ENCODE measurements at regions not wholly inside any gene's neighbourhood (a gene's known extent, or its start where the extent isn't known, plus 50 kb on each side); places are given as distances from the start of the nearest gene placed in this dataset.

GRCh38 chr6:134719911-134720310, 230.0 kb downstream of the ALDH8A1 start:
- intact Hi-C loops (cut with micrococcal nuclease), result no loop called here

GRCh38 chr6:134719286-134719685, 230.6 kb downstream of the ALDH8A1 start:
- intact Hi-C loops (cut with micrococcal nuclease), result no loop called here

GRCh38 chr6:134714679-134715078, 235.2 kb downstream of the ALDH8A1 start:
- intact Hi-C loops (cut with micrococcal nuclease), result no loop called here

GRCh38 chr6:134714113-134714512, 235.8 kb downstream of the ALDH8A1 start:
- intact Hi-C loops (cut with micrococcal nuclease), result no loop called here

GRCh38 chr6:134712311-134712710, 237.6 kb downstream of the ALDH8A1 start:
- intact Hi-C loops (cut with micrococcal nuclease), result no loop called here

GRCh38 chr6:134708079-134708478, 241.8 kb downstream of the ALDH8A1 start:
- intact Hi-C loops (cut with micrococcal nuclease), result no loop called here

- intact Hi-C loops (cut with micrococcal nuclease), result no loop called here
Observed at GRCh38 chr6:134707342-134708031, 242.4 kb downstream of the ALDH8A1 start.

GRCh38 chr6:134706806-134707205, 243.1 kb downstream of the ALDH8A1 start:
- intact Hi-C loops (cut with micrococcal nuclease), result no loop called here

GRCh38 chr6:134706153-134706552, 243.7 kb downstream of the ALDH8A1 start:
- intact Hi-C loops (cut with micrococcal nuclease), result no loop called here

GRCh38 chr6:134703206-134703605, 246.7 kb downstream of the ALDH8A1 start:
- intact Hi-C loops (cut with micrococcal nuclease), result no loop called here

- intact Hi-C loops (cut with micrococcal nuclease), result no loop called here
Observed at GRCh38 chr6:134702279-134702678, 247.6 kb downstream of the ALDH8A1 start.

- intact Hi-C loops (cut with micrococcal nuclease), result no loop called here
Observed at GRCh38 chr6:134701301-134701700, 248.6 kb downstream of the ALDH8A1 start.

- intact Hi-C loops (cut with micrococcal nuclease), result no loop called here
Observed at GRCh38 chr6:134698228-134698627, 251.7 kb downstream of the ALDH8A1 start.

- intact Hi-C loops (cut with micrococcal nuclease), result no loop called here
Observed at GRCh38 chr6:134692008-134692407, 257.9 kb downstream of the ALDH8A1 start.

GRCh38 chr6:134691180-134691579, 258.7 kb downstream of the ALDH8A1 start:
- intact Hi-C loops (cut with micrococcal nuclease), result no loop called here

GRCh38 chr6:134690048-134690447, 259.9 kb downstream of the ALDH8A1 start:
- intact Hi-C loops (cut with micrococcal nuclease), result no loop called here

- intact Hi-C loops (cut with micrococcal nuclease), result no loop called here
Observed at GRCh38 chr6:134689641-134690040, 260.3 kb downstream of the ALDH8A1 start.

- intact Hi-C loops (cut with micrococcal nuclease), result no loop called here
Observed at GRCh38 chr6:134689177-134689576, 260.7 kb downstream of the ALDH8A1 start.

GRCh38 chr6:134686071-134686470, 263.8 kb downstream of the ALDH8A1 start:
- intact Hi-C loops (cut with micrococcal nuclease), result no loop called here

GRCh38 chr6:134684423-134684795, 265.5 kb downstream of the ALDH8A1 start:
- intact Hi-C loops (cut with micrococcal nuclease), result no loop called here

- intact Hi-C loops (cut with micrococcal nuclease), result no loop called here
Observed at GRCh38 chr6:134683783-134684422, 266.0 kb downstream of the ALDH8A1 start.

- intact Hi-C loops (cut with micrococcal nuclease), result no loop called here
Observed at GRCh38 chr6:134680433-134680832, 269.5 kb downstream of the ALDH8A1 start.

- intact Hi-C loops (cut with micrococcal nuclease), result no loop called here
Observed at GRCh38 chr6:134680021-134680420, 269.9 kb downstream of the ALDH8A1 start.
